Hepatocyte (in vitro differentiated cells): ENCODE measurements at regions not wholly inside any gene's neighbourhood (a gene's known extent, or its start where the extent isn't known, plus 50 kb on each side); places are given as distances from the start of the nearest gene placed in this dataset.

Experiments
- DNase-seq: peaks from one replicate; pipeline ENCODE4 v3.0.0-alpha.2; 2016; ENCODE audit warnings: low spot score
- H2AFZ ChIP-seq: fragments of 200-600 bp; sonication (generic); 2 replicates; pipeline ENCODE4 v1.6.0; 2016; ENCODE audit warnings: antibody characterized with exemption, mild to moderate bottlenecking
- H3K27ac ChIP-seq: fragments of 200-600 bp; sonication (generic); 2 replicates; pipeline ENCODE4 v1.5.1; 2016; ENCODE audit warnings: mild to moderate bottlenecking
- H3K27me3 ChIP-seq: fragments of 200-600 bp; sonication (generic); 2 replicates; pipeline ENCODE4 v1.6.1; 2016
- H3K36me3 ChIP-seq: fragments of 200-600 bp; sonication (generic); replicated peaks from 2 replicates; pipeline ENCODE4 v1.5.1; 2016; ENCODE audit warnings: low read depth; ENCODE audit not compliant: insufficient read depth
- H3K4me1 ChIP-seq: fragments of 200-600 bp; sonication (generic); 2 replicates; pipeline ENCODE4 v1.5.1; 2016; ENCODE audit warnings: mild to moderate bottlenecking, moderate library complexity; ENCODE audit not compliant: insufficient read depth
- H3K4me2 ChIP-seq: fragments of 200-600 bp; sonication (generic); 2 replicates; pipeline ENCODE4 v1.6.0; 2016
- H3K4me3 ChIP-seq: fragments of 200-600 bp; sonication (generic); 2 replicates; pipeline ENCODE4 v1.5.1; 2016; ENCODE audit warnings: mild to moderate bottlenecking
- H3K79me2 ChIP-seq: fragments of 200-600 bp; sonication (generic); 2 replicates; pipeline ENCODE4 v1.6.0; 2017; ENCODE audit warnings: mild to moderate bottlenecking
- H3K9me2 ChIP-seq: fragments of 200-600 bp; sonication (generic); replicated peaks from 2 replicates; pipeline ENCODE4 v1.6.0; 2017; ENCODE audit warnings: mild to moderate bottlenecking; ENCODE audit not compliant: insufficient read depth
- H3K9me3 ChIP-seq: fragments of 200-600 bp; sonication (generic); 2 replicates; pipeline ENCODE4 v1.5.1; 2016; ENCODE audit warnings: low read depth, mild to moderate bottlenecking
- H4K20me1 ChIP-seq: fragments of 200-600 bp; sonication (generic); 2 replicates; pipeline ENCODE4 v1.6.0; 2016; ENCODE audit warnings: mild to moderate bottlenecking; ENCODE audit not compliant: insufficient read depth, poor library complexity, severe bottlenecking
- CTCF ChIP-seq: fragments of 200-600 bp; sonication (generic); IDR thresholded peaks from 2 replicates; pipeline ENCODE4 v1.5.1; 2016; ENCODE audit warnings: antibody characterized with exemption, mild to moderate bottlenecking; ENCODE audit not compliant: poor library complexity
- EZH2 ChIP-seq: fragments of 200-600 bp; sonication (generic); IDR thresholded peaks from 2 replicates; pipeline ENCODE4 v1.6.1; 2016; ENCODE audit warnings: antibody characterized with exemption, mild to moderate bottlenecking, borderline replicate concordance
- EZH2phosphoT487 ChIP-seq: fragments of 200-600 bp; sonication (generic); IDR thresholded peaks from one replicate; pipeline ENCODE4 v1.6.1; 2018; ENCODE audit warnings: antibody characterized with exemption, mild to moderate bottlenecking, low read depth, moderate library complexity; ENCODE audit not compliant: unreplicated experiment, severe bottlenecking
- WGBS: methylation state at CpG from one replicate; pipeline ENCODE4 v1.1.6; 2016; ENCODE audit warnings: low lambda C conversion rate; ENCODE audit errors: missing lambda C conversion rate; 5-methylcytosine and 5-hydroxymethylcytosine counted together

GRCh38 chr20:22508426-22508825 is 75.9 kb downstream of the FOXA2 start:
- H2AFZ ChIP-seq = no peak overlapping the region
- no peak overlapping the region for H3K4me3 ChIP-seq
- no peaks in the 10 kb centered on the region for H3K27me3 ChIP-seq
- H3K9me2 ChIP-seq = no peaks in the 10 kb centered on the region
- no peaks in the 10 kb centered on the region for H4K20me1 ChIP-seq
- H3K4me1 ChIP-seq = peaks cover 24% of the 10 kb centered on the region
- 74% methylated on average over 7 of the region's 7 CpGs for WGBS
- no peak overlapping the region for H3K27ac ChIP-seq
- H3K9me3 ChIP-seq = no peaks in the 10 kb centered on the region
- TF ChIP-seq CTCF = no peak
- TF ChIP-seq EZH2phosphoT487 = no peak
- TF ChIP-seq EZH2 = no peak
- no peak for DNase-seq
- no peaks in the 10 kb centered on the region for H3K36me3 ChIP-seq
- no peak overlapping the region for H3K4me2 ChIP-seq
- no peaks in the 10 kb centered on the region for H3K79me2 ChIP-seq

GRCh38 chr20:22507240-22507961 is 77.0 kb downstream of the FOXA2 start:
- no peak overlapping the region for H2AFZ ChIP-seq
- H3K36me3 ChIP-seq = no peaks in the 10 kb centered on the region
- H3K9me3 ChIP-seq = no peaks in the 10 kb centered on the region
- 88% methylated on average over 5 of the region's 5 CpGs for WGBS
- H3K4me3 ChIP-seq = no peak overlapping the region
- H3K27ac ChIP-seq = peak overlapping the region; percentile 47
- H3K4me1 ChIP-seq = peaks cover 18% of the 10 kb centered on the region
- H3K4me2 ChIP-seq = no peak overlapping the region
- DNase-seq = no peak
- H3K27me3 ChIP-seq = no peaks in the 10 kb centered on the region
- no peaks in the 10 kb centered on the region for H3K9me2 ChIP-seq
- TF ChIP-seq CTCF (no peak), EZH2 (no peak), EZH2phosphoT487 (no peak)
- no peaks in the 10 kb centered on the region for H4K20me1 ChIP-seq
- no peaks in the 10 kb centered on the region for H3K79me2 ChIP-seq

- Histone ChIP-seq H3K4me1 (peaks cover 17% of the 10 kb centered on the region), H3K4me3 (no peak overlapping the region), H3K27ac (no peak overlapping the region), H3K27me3 (no peaks in the 10 kb centered on the region), H4K20me1 (no peaks in the 10 kb centered on the region), H3K4me2 (no peak overlapping the region), H3K9me3 (no peaks in the 10 kb centered on the region), H2AFZ (no peak overlapping the region), H3K9me2 (no peaks in the 10 kb centered on the region), H3K36me3 (no peaks in the 10 kb centered on the region), H3K79me2 (no peaks in the 10 kb centered on the region)
- no peak for DNase-seq
- TF ChIP-seq EZH2 = no peak
- no peak for TF ChIP-seq EZH2phosphoT487
- TF ChIP-seq CTCF = no peak
- whole genome bisulfite sequencing = 96% methylated on average over 4 of the region's 4 CpGs
These were observed 77.5 kb downstream of the FOXA2 start for GRCh38 chr20:22506827-22507226.
